Ovary (tissue), 7 donors: ENCODE measurements at regions not wholly inside any gene's neighbourhood (a gene's known extent, or its start where the extent isn't known, plus 50 kb on each side); places are given as distances from the start of the nearest gene placed in this dataset.
"Not testable (repeated sequence)": the region's sequence is repeated elsewhere in the genome, so short reads cannot be mapped to it uniquely, and the experiment has no call there.

Source experiments
- DNase-seq, 5 donors: peaks; one replicate each; pipeline ENCODE4 v3.0.0-alpha.2; 2019 to 2020
- H3K27ac ChIP-seq, 2 donors: fragments of 200-600 bp; one replicate each; pipeline versions ENCODE4 v1.5.1 to v1.8.0; 2019 to 2022
- H3K27me3 ChIP-seq: fragments of 200-600 bp; one replicate; pipeline ENCODE4 v1.8.0; 2022
- H3K36me3 ChIP-seq: fragments of 200-600 bp; sonication (generic); one replicate; pipeline ENCODE4 v1.5.1; 2019
- H3K4me1 ChIP-seq: one replicate; pipeline ENCODE4 v1.8.1; 2013; ENCODE audit warnings: mild to moderate bottlenecking, moderate library complexity; ENCODE audit not compliant: insufficient read depth
- H3K4me3 ChIP-seq: fragments of 200-600 bp; sonication (generic); one replicate; pipeline ENCODE4 v1.5.1; 2017
- H3K9me3 ChIP-seq, 2 donors: fragments of 200-600 bp in 1 of 2; sonication (generic) in 1 of 2; one replicate each; pipeline versions ENCODE4 v1.5.1 to v1.8.1; 2013 to 2019; ENCODE audit warnings: mild to moderate bottlenecking in 1 of 2, moderate library complexity in 1 of 2
- EP300 ChIP-seq: sonication (generic); formaldehyde crosslinking; IDR thresholded peaks from one replicate; pipeline ENCODE4 v1.6.1; 2017; ENCODE audit warnings: antibody characterized with exemption
- POLR2A ChIP-seq: fragments of 450-650 bp; IDR thresholded peaks from one replicate; pipeline ENCODE4 v1.6.1; 2017; ENCODE audit warnings: antibody characterized with exemption, mild to moderate bottlenecking, moderate library complexity
- WGBS, 3 donors: extraction: QIAGEN DNeasy Blood & Tissue Kit in 1 of 3; methylation state at CpG; one replicate each; pipeline versions ENCODE4 v1.1.5 to v1.1.7; 2013 to 2017; 5-methylcytosine and 5-hydroxymethylcytosine counted together
- intact Hi-C, 4 donors: fragments of 100-400 bp; cut with DNase I; formaldehyde crosslinking; loops; one replicate each; pipeline versions ENCODE4 v1.11.0 to v1.15.1; 2022 to 2023
- TF ChIP-seq, protein P1 (sequence below), 3 donors: fragments of 450-650 bp in 2 of 3; fragments of 200-600 bp in 1 of 3; IDR thresholded peaks; one replicate each; pipeline versions ENCODE4 v1.5.1 to v1.8.0; 2016 to 2022; ENCODE audit warnings: antibody characterized with exemption in 3 of 3, mild to moderate bottlenecking in 1 of 3
- donor health status: DM: no; HTN: no; CAD: no; lungs with moderate emphysema.
- donor health status: DM: no; HTN: no; CAD: no.
- donor health status: Bipolar disorder and iron deficiency.
- donor health status: DM: no; HTN: no; CAD: no.
- donor health status: DM: yes; HTN: yes; CAD: no.

DNA sequence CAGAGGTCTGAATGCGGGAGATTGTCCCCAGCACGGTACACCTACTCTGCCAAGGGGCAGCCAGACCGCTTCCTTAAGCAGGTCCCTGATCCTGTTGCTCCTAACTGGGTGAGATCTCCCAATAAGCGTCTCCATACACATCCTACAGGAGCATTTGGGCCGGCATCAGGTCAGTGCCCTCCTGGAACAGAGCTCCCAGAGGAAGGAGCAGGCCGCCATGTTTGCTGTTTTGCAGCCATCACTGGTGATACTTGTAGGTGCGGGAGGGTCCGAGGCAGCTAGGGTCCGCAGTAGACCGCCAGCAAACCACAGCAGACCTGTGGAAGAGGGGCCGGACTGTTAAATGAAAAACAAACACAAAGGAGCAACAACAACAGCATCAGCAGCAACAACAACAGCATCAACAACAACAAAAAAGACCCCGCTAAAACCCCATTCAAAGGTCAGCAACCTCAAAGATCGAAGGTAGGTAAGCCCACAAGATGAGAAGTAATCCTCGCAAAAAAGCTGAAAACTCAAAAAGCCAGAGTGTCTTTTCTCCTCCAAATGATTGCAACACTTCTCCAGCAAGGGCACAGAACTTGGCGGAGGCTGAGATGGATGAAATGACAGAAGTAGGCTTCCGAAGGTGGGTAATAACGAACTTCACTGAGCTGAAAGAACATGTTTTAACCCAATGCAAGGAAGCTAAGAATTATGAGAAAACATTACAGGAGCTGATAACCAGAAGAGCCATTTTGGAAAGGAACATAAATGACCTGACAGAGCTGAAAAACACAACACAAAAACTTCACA, 79.0 kb upstream of the CDH7 start:
- no peak for DNase-seq
- intact Hi-C loops: no loop called here
- TF ChIP-seq POLR2A: no peak
- no peak for TF ChIP-seq EP300
- TF ChIP-seq, protein P1, sequence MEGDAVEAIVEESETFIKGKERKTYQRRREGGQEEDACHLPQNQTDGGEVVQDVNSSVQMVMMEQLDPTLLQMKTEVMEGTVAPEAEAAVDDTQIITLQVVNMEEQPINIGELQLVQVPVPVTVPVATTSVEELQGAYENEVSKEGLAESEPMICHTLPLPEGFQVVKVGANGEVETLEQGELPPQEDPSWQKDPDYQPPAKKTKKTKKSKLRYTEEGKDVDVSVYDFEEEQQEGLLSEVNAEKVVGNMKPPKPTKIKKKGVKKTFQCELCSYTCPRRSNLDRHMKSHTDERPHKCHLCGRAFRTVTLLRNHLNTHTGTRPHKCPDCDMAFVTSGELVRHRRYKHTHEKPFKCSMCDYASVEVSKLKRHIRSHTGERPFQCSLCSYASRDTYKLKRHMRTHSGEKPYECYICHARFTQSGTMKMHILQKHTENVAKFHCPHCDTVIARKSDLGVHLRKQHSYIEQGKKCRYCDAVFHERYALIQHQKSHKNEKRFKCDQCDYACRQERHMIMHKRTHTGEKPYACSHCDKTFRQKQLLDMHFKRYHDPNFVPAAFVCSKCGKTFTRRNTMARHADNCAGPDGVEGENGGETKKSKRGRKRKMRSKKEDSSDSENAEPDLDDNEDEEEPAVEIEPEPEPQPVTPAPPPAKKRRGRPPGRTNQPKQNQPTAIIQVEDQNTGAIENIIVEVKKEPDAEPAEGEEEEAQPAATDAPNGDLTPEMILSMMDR (IDR thresholded peaks at IDR 0.05): no peak
- Histone ChIP-seq H3K9me3 (no peaks in the 10 kb centered on the region), H3K27me3 (no peaks in the 10 kb centered on the region), H3K27ac (no peak overlapping the region), H3K4me3 (no peak overlapping the region), H3K36me3 (no peaks in the 10 kb centered on the region), H3K4me1 (no peaks in the 10 kb centered on the region)
- 91 to 93% (median 92%) methylated on average over 16 to 17 of the region's 17 CpGs for WGBS, 3 donors

DNA sequence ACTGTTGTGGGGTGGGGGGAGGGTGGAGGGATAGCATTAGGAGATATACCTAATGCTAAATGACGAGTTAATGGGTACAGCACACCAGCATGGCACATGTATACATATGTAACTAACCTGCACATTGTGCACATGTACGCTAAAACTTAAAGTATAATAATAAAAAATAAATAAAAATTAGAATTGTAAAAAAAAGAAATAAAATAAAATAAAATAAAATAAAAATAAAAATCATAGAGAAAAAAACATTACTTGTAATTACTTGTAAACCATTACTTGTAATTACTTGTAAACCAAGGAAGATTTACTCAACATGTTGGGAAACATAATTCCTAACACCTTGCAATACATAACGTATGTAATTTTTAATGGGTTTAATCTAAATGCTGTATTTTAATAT, 80.7 kb upstream of the CDH7 start:
- DNase-seq, intact Hi-C loops, H3K27me3 ChIP-seq, H3K27ac ChIP-seq, H3K4me3 ChIP-seq, H3K4me1 ChIP-seq, H3K9me3 ChIP-seq, H3K36me3 ChIP-seq: not testable (repeated sequence)
- WGBS, 3 donors: 79 to 88% (median 81%) methylated on average over 3 of the region's 3 CpGs

DNA sequence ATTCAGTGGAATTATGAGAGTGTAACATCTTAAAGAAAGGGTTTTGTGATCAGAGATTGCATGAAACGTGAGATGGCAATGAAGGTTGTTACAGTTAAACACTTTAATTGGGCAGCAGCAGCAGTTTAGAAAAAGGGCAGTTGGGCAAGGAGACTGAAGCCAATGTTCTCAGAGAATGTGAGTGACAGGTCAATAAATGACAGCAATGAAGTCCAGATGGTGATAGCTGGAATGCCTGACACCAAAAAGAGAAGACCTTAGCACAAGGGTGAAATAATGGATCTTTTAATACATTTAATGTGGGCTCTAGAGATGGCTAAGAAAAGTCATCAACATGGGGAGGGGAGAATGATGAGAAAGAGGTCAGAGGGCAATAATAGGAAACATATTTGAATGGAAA, 89.4 kb upstream of the CDH7 start:
- Histone ChIP-seq H3K4me3 (no peak overlapping the region), H3K27me3 (no peaks in the 10 kb centered on the region), H3K27ac (no peak overlapping the region), H3K4me1 (no peaks in the 10 kb centered on the region), H3K36me3 (no peaks in the 10 kb centered on the region), H3K9me3 (no peaks in the 10 kb centered on the region)
- WGBS, 3 donors: 66 to 74% (median 70%) methylated on average over 1 of the region's 1 CpG
- TF ChIP-seq, protein P1 (IDR thresholded peaks at IDR 0.05): no peak
- no peak for TF ChIP-seq EP300
- TF ChIP-seq POLR2A: no peak
- intact Hi-C loops: no loop called here
- DNase-seq: no peak

DNA sequence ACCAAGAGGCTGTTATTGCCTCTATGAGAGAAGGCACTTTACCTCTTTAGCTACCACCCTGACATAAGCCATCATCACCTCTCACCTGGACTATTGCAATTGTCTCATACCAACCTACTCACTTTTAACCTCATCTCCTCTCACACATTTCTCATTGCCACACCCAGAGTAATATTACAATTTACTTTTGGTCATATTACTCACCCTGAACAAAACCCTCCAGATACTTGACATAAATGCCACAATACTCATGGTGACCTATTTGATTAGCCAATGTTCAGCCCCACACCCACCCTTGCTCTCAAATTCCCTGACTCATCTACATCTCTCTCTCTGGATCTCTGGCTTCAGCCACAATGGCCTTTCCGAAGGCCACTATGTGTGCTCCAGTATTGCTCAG, 90.9 kb upstream of the CDH7 start:
- DNase-seq: no peak
- TF ChIP-seq EP300 (no peak), POLR2A (no peak)
- Histone ChIP-seq H3K9me3 (no peaks in the 10 kb centered on the region), H3K4me3 (no peak overlapping the region), H3K27me3 (no peaks in the 10 kb centered on the region), H3K4me1 (no peaks in the 10 kb centered on the region), H3K27ac (no peak overlapping the region), H3K36me3 (no peaks in the 10 kb centered on the region)
- 90 to 97% (median 96%) methylated on average over 1 of the region's 1 CpG for WGBS, 3 donors
- intact Hi-C loops: no loop called here

DNA sequence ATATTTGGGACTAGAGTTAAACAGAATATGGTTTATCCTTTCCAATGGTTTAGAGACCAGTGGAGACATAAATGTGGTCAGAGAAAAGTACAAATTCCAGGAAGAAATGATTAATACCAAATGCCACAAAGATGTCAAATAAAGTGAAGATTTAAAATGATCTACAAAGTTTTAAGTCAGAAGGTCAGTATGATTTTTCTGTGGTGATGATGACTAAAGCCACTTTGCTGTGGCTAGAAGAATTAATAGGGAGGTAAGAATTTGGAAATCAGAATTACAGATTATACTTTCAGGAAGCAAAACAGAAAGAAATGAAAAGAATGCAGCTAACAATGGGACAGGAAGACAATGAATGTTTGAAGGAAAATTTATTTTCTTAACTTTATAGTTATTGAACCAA, 91.5 kb upstream of the CDH7 start:
- H3K4me3 ChIP-seq: no peak overlapping the region
- intact Hi-C loops: no loop called here
- no peaks in the 10 kb centered on the region for H3K36me3 ChIP-seq
- no peaks in the 10 kb centered on the region for H3K27me3 ChIP-seq
- no peak for DNase-seq
- no peaks in the 10 kb centered on the region for H3K4me1 ChIP-seq
- H3K27ac ChIP-seq: no peak overlapping the region
- TF ChIP-seq EP300: no peak
- no peak for TF ChIP-seq POLR2A
- TF ChIP-seq, protein P1 (IDR thresholded peaks at IDR 0.05): no peak
- H3K9me3 ChIP-seq: no peaks in the 10 kb centered on the region
